ENCODE measurements at regions not wholly inside any gene's neighbourhood (a gene's known extent, or its start where the extent isn't known, plus 50 kb on each side); places are given as distances from the start of the nearest gene placed in this dataset.
"Not testable (repeated sequence)": the region's sequence is repeated elsewhere in the genome, so short reads cannot be mapped to it uniquely, and the experiment has no call there.

GRCh38 chr21:5013455-5014304, 5507.7 kb upstream of the TPTE start:
- H3K27ac Mint-ChIP-seq; H3K36me3 Mint-ChIP-seq; H3K9me3 Mint-ChIP-seq; DNase-seq (ENCODE audit: low spot score in 2 of 2); ATAC-seq: not testable (repeated sequence)

GRCh38 chr21:5015187-5015586, 5506.2 kb upstream of the TPTE start:
- not testable (repeated sequence) for ATAC-seq; H3K36me3 Mint-ChIP-seq; DNase-seq (ENCODE audit: low spot score in 2 of 2); H3K9me3 Mint-ChIP-seq; H3K27ac Mint-ChIP-seq

GRCh38 chr21:5019120-5019519, 5502.3 kb upstream of the TPTE start:
- not testable (repeated sequence) for H3K27ac Mint-ChIP-seq; DNase-seq (ENCODE audit: low spot score in 2 of 2); H3K9me3 Mint-ChIP-seq; H3K36me3 Mint-ChIP-seq
- ATAC-seq = peak; percentile 81 to 84

- not testable (repeated sequence) for DNase-seq (ENCODE audit: low spot score in 2 of 2); H3K36me3 Mint-ChIP-seq; H3K9me3 Mint-ChIP-seq; H3K27ac Mint-ChIP-seq
- ATAC-seq = peak; percentile 52 to 61
Measured at GRCh38 chr21:5021815-5022214, 5499.6 kb upstream of the TPTE start.

GRCh38 chr21:5022254-5022653, 5499.1 kb upstream of the TPTE start:
- not testable (repeated sequence) for DNase-seq (ENCODE audit: low spot score in 2 of 2); H3K27ac Mint-ChIP-seq; H3K36me3 Mint-ChIP-seq; H3K9me3 Mint-ChIP-seq
- ATAC-seq = peak; percentile 61 to 67

GRCh38 chr21:5022748-5023147, 5498.6 kb upstream of the TPTE start:
- not testable (repeated sequence) for H3K36me3 Mint-ChIP-seq; DNase-seq (ENCODE audit: low spot score in 2 of 2); H3K27ac Mint-ChIP-seq; H3K9me3 Mint-ChIP-seq
- ATAC-seq = peak; percentile 1 to 8

GRCh38 chr21:5035147-5035546, 5486.2 kb upstream of the TPTE start:
- not testable (repeated sequence) for H3K27ac Mint-ChIP-seq; H3K9me3 Mint-ChIP-seq; ATAC-seq; DNase-seq (ENCODE audit: low spot score in 2 of 2); H3K36me3 Mint-ChIP-seq

DNA sequence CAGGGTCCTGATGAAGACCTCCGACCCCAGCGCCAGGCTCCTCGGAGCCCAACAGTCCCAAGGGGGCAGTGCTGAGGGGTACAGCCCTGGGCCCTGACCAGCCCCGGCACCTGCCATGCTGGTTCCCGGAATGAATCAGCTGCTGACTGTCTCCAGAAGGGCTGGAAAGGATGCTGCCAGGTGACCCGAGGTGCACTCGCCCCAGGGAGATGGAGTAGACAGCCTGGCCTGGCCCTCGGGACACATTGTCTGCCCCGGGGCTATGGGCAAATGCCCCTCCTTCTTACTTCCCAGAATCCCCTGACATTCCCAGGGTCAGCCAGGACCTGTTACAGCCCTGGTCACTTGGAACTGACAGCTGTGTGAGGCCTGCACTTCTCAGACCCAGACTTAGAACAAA, 5485.8 kb upstream of the TPTE start:
- H3K36me3 Mint-ChIP-seq; ATAC-seq; H3K27ac Mint-ChIP-seq; H3K9me3 Mint-ChIP-seq; DNase-seq (ENCODE audit: low spot score in 2 of 2): not testable (repeated sequence)

GRCh38 chr21:5037606-5038331, 5483.6 kb upstream of the TPTE start:
- H3K36me3 Mint-ChIP-seq, H3K9me3 Mint-ChIP-seq, ATAC-seq: not testable (repeated sequence)

DNA sequence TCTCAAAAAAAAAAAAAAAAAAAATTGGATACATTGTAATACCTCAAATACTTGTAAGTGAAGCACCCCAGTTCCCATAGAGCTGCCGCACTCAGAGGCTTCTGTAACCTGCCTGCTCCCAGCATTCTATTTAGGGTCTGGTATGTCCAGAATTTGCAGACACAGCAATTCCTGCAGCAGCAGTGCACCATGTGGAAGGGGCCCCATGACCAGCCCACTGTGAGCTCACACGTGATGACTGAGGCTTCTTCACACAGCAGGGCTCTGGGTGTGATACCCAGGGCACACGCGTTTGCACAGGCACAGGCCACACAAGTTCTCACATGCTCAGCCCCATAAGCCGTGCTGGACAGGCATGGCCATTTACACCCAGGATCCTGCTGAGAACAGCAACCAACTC, 5481.5 kb upstream of the TPTE start:
- DNase-seq (ENCODE audit: low spot score in 2 of 2); H3K27ac Mint-ChIP-seq; H3K36me3 Mint-ChIP-seq; H3K9me3 Mint-ChIP-seq; ATAC-seq: not testable (repeated sequence)

More at GRCh38 chr21:5037606-5038331, 5483.6 kb upstream of the TPTE start:
- not testable (repeated sequence) for DNase-seq (ENCODE audit: low spot score in 2 of 2); H3K27ac Mint-ChIP-seq

DNA sequence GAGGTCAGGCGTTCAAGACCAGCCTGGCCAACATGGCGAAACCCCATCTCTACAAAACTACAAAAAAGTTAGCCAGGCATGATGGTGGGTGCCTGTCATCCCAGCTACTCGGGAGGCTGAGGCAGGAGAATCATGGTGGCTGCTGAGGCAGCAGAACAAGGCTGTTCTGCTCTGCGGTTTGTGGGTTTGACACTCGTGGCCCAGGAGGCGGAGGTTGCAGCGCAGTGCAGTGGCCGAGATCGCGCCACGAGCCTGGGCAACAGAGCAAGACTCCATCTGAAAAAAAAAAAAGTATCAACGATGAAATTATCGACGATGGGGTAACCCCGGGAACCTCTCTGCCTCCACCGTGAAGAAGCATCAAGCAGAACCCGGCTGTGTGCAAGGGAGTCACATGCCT, 5478.8 kb upstream of the TPTE start:
- ATAC-seq; DNase-seq (ENCODE audit: low spot score in 2 of 2); H3K9me3 Mint-ChIP-seq; H3K27ac Mint-ChIP-seq; H3K36me3 Mint-ChIP-seq: not testable (repeated sequence)

DNA sequence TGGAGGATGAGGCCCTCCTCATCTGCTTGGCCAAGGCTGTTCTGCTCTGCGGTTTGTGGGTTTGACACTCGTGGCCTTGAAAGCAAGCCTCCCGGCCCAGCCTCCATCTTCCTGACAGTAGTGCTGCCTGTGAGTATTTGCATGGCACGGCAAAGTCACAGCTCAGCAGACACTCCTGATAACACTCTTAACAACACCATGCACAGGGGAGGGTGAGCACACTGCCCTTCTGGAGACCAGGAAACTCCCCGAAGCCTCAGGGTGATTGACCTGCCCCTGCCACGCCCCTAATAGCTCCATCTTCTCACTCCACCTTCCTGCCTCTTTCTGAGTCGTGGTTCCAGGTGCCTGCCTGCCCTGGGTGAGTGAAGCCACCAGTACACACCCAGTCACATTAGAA, 5476.6 kb upstream of the TPTE start:
- not testable (repeated sequence) for ATAC-seq; H3K27ac Mint-ChIP-seq; H3K36me3 Mint-ChIP-seq; H3K9me3 Mint-ChIP-seq; DNase-seq (ENCODE audit: low spot score in 2 of 2)

DNA sequence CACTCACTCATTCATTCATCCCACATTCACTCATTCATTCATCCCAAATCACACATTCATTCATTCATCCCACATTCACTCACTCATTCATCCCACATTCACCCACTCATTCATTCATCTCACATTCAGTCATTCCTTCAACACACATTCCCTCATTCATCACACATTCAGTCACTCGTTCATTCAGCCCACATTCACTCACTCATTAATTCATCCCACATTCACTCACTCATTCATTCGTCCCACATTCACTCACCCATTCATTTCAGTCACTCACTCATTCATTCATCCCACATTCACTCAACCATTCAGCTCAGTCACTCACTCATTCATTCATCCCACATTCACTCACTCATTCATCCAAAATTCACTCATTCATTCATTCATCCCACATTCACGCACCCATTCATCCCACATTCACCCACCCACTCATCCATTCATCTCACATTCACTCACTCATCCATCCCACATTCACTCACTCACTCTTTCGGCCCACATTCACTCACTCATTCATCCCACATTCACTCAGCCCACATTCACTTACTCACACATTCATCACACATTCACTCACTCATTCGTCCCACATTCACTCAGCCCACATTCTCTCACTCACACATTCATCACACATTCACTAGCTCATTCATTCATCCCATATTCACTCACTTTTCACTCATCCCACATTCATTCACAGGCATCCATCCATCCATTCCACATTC, 5469.9 kb upstream of the TPTE start:
- H3K36me3 Mint-ChIP-seq, H3K9me3 Mint-ChIP-seq: not testable (repeated sequence)
- ATAC-seq (peak; percentile 58 to 89), DNase-seq (ENCODE audit: low spot score in 2 of 2) (peak in 1 of 2 donors; percentile 62)
- H3K27ac Mint-ChIP-seq = peak overlapping the region in 1 of 2 donors; percentile 63

GRCh38 chr21:5055027-5055754, 5466.2 kb upstream of the TPTE start:
- not testable (repeated sequence) for ATAC-seq; DNase-seq (ENCODE audit: low spot score in 2 of 2); H3K27ac Mint-ChIP-seq; H3K9me3 Mint-ChIP-seq; H3K36me3 Mint-ChIP-seq

- ATAC-seq = peak in 1 of 2 donors; percentile 78
- not testable (repeated sequence) for H3K27ac Mint-ChIP-seq; DNase-seq (ENCODE audit: low spot score in 2 of 2); H3K36me3 Mint-ChIP-seq; H3K9me3 Mint-ChIP-seq
Measured at GRCh38 chr21:5055996-5056962, 5465.1 kb upstream of the TPTE start.

All from activated naive CD4-positive, alpha-beta T cell treated with anti-CD3 and anti-CD28 coated beads, Interleukin-2, amount 50 U/mL, for 72 hours (primary cell).